Vagina (tissue), 2 donors: ENCODE measurements at regions not wholly inside any gene's neighbourhood (a gene's known extent, or its start where the extent isn't known, plus 50 kb on each side); places are given as distances from the start of the nearest gene placed in this dataset.

Source experiments
- DNase-seq, 2 donors: peaks; one replicate each; pipeline ENCODE4 v3.0.0-alpha.2; 2017; ENCODE audit errors: extremely low spot score in 2 of 2
- H3K27ac ChIP-seq: fragments of 200-600 bp; sonication (generic); one replicate; pipeline ENCODE4 v1.5.1; 2019
- H3K27me3 ChIP-seq: fragments of 200-600 bp; sonication (generic); one replicate; pipeline ENCODE4 v1.5.1; 2019
- H3K36me3 ChIP-seq, 2 donors: fragments of 200-600 bp; sonication (generic); one replicate each; pipeline ENCODE4 v1.5.1; 2017 to 2019
- H3K4me1 ChIP-seq: fragments of 200-600 bp; sonication (generic); one replicate; pipeline ENCODE4 v1.5.1; 2019
- H3K4me3 ChIP-seq, 2 donors: fragments of 200-600 bp; sonication (generic); 1 replicate in 1 of 2; 2 replicates in 1 of 2; pipeline ENCODE4 v1.5.1; 2016 to 2019
- H3K9me3 ChIP-seq: fragments of 200-600 bp; sonication (generic); one replicate; pipeline ENCODE4 v1.5.1; 2019
- CTCF ChIP-seq, 3 experiments: fragments of 450-650 bp in 2 of 3; fragments of 200-600 bp in 1 of 3; sonication (generic) in 1 of 3; IDR thresholded peaks; one replicate each; pipeline ENCODE4 v1.5.1; 2017 to 2019; ENCODE audit warnings: antibody characterized with exemption in 3 of 3, mild to moderate bottlenecking in 2 of 3, moderate library complexity in 2 of 3
- POLR2A ChIP-seq, 2 donors: fragments of 450-650 bp; IDR thresholded peaks; one replicate each; pipeline ENCODE4 v1.6.1; 2017; ENCODE audit warnings: antibody characterized with exemption in 2 of 2, mild to moderate bottlenecking in 2 of 2, moderate library complexity in 2 of 2
- POLR2AphosphoS5 ChIP-seq, 2 donors: sonication (generic); formaldehyde crosslinking; IDR thresholded peaks; one replicate each; pipeline ENCODE4 v1.9.0; 2017; ENCODE audit warnings: antibody characterized with exemption in 2 of 2, mild to moderate bottlenecking in 2 of 2, low read depth in 1 of 2; ENCODE audit not compliant: insufficient read depth in 1 of 2
- intact Hi-C: fragments of 100-400 bp; cut with DNase I; formaldehyde crosslinking; loops from one replicate; pipeline ENCODE4 v1.15.1; 2023

- H3K27me3 ChIP-seq: no peaks in the 10 kb centered on the region
- intact Hi-C loops: no loop called here
- H3K4me3 ChIP-seq: no peak overlapping the region
- TF ChIP-seq POLR2A (IDR thresholded peaks at IDR 0.05) (no peak), POLR2AphosphoS5 (IDR thresholded peaks at IDR 0.05; ENCODE audit: insufficient read depth in 1 of 2, low read depth in 1 of 2) (no peak), CTCF (IDR thresholded peaks at IDR 0.05) (no peak)
- no peaks in the 10 kb centered on the region for H3K36me3 ChIP-seq
- no peak for DNase-seq
- no peaks in the 10 kb centered on the region for H3K9me3 ChIP-seq
- H3K4me1 ChIP-seq: no peaks in the 10 kb centered on the region
- H3K27ac ChIP-seq: no peak overlapping the region
Observed at GRCh38 chr1:96568639-96569038, 152.9 kb upstream of the PTBP2 start.

GRCh38 chr1:96569288-96569687 is 152.3 kb upstream of the PTBP2 start:
- DNase-seq: no peak
- H3K27ac ChIP-seq: no peak overlapping the region

GRCh38 chr1:96579636-96580035 is 141.9 kb upstream of the PTBP2 start:
- Histone ChIP-seq H3K9me3 (no peaks in the 10 kb centered on the region), H3K27me3 (no peaks in the 10 kb centered on the region), H3K4me3 (no peak overlapping the region), H3K36me3 (no peaks in the 10 kb centered on the region), H3K27ac (no peak overlapping the region), H3K4me1 (no peaks in the 10 kb centered on the region)
- intact Hi-C loops: no loop called here
- DNase-seq: no peak
- TF ChIP-seq CTCF (IDR thresholded peaks at IDR 0.05) (no peak), POLR2AphosphoS5 (IDR thresholded peaks at IDR 0.05; ENCODE audit: insufficient read depth in 1 of 2, low read depth in 1 of 2) (no peak), POLR2A (IDR thresholded peaks at IDR 0.05) (no peak)

More at GRCh38 chr1:96569288-96569687, 152.3 kb upstream of the PTBP2 start:
- Histone ChIP-seq H3K4me3 (no peak overlapping the region), H3K4me1 (no peaks in the 10 kb centered on the region), H3K36me3 (no peaks in the 10 kb centered on the region), H3K27me3 (no peaks in the 10 kb centered on the region), H3K9me3 (no peaks in the 10 kb centered on the region)
- no peak for TF ChIP-seq CTCF (IDR thresholded peaks at IDR 0.05)
- no peak for TF ChIP-seq POLR2AphosphoS5 (IDR thresholded peaks at IDR 0.05; ENCODE audit: insufficient read depth in 1 of 2, low read depth in 1 of 2)
- no peak for TF ChIP-seq POLR2A (IDR thresholded peaks at IDR 0.05)
- intact Hi-C loops: no loop called here

GRCh38 chr1:96580920-96581319 is 140.7 kb upstream of the PTBP2 start:
- Histone ChIP-seq H3K36me3 (no peaks in the 10 kb centered on the region), H3K4me1 (no peaks in the 10 kb centered on the region), H3K9me3 (no peaks in the 10 kb centered on the region), H3K4me3 (no peak overlapping the region), H3K27me3 (no peaks in the 10 kb centered on the region), H3K27ac (no peak overlapping the region)
- TF ChIP-seq POLR2AphosphoS5 (IDR thresholded peaks at IDR 0.05; ENCODE audit: insufficient read depth in 1 of 2, low read depth in 1 of 2) (no peak), POLR2A (IDR thresholded peaks at IDR 0.05) (no peak), CTCF (IDR thresholded peaks at IDR 0.05) (no peak)
- no peak for DNase-seq
- intact Hi-C loops: no loop called here

- intact Hi-C loops: no loop called here
- TF ChIP-seq POLR2AphosphoS5 (IDR thresholded peaks at IDR 0.05; ENCODE audit: insufficient read depth in 1 of 2, low read depth in 1 of 2) (no peak), CTCF (IDR thresholded peaks at IDR 0.05) (no peak), POLR2A (IDR thresholded peaks at IDR 0.05) (no peak)
- Histone ChIP-seq H3K4me1 (no peaks in the 10 kb centered on the region), H3K27me3 (no peaks in the 10 kb centered on the region), H3K9me3 (no peaks in the 10 kb centered on the region), H3K4me3 (no peak overlapping the region), H3K36me3 (no peaks in the 10 kb centered on the region), H3K27ac (no peak overlapping the region)
- DNase-seq: no peak
Observed at GRCh38 chr1:96581772-96582171, 139.8 kb upstream of the PTBP2 start.
